ENCODE measurements at regions not wholly inside any gene's neighbourhood (a gene's known extent, or its start where the extent isn't known, plus 50 kb on each side); places are given as distances from the start of the nearest gene placed in this dataset.

DNA sequence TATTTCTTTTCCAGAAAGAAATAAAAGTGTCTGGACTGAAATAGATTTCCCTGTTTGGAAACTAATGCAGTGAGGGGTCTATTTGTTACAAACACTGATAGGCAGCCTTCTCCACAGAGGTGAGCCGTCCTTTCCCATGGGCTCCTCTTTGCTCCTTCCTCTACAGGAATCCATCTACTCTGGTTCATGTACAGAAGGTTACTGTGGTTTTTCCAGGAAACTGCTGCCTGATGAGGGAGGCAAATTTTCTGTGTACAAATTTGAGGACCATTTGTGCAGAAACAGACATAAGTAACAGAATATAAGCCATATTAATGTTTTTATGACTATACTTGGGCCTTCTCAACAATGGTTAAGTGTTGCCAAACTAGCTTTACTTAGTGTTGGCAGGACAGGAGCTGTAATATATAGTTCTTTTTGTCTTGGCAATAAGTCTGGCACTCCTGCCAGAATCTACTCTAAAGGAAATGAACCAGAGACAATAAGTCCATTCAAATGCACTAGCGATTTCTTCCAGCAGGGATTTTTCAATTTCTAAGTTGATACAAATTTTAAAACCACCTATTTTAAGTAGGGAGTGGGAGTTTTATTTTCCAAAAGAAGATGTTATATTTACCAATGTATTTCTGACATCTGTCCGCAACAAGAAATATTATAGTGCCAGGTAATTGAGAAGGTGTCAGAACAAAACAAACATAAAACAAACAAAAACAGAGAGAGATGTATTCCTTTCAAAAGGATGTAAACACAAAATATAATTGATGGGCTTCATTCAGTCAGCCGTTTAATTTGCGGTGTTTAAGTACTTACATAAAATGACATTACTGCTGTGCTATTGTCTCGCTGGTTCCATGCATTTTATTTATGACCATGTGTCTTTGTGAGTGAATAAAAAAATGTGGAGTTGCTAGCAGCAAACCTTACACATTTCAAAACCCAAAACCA lies 91.0 kb upstream of the NFE2L3 start:
- Mint-ChIP-seq H3K4me1 (ENCODE audit: low read depth) (peaks cover 5% of the 10 kb centered on the region), H3K36me3 (ENCODE audit: insufficient read depth) (no peaks in the 10 kb centered on the region), H3K27me3 (no peaks in the 10 kb centered on the region), H3K4me3 (ENCODE audit: low read depth) (no peak overlapping the region), H3K27ac (no peak overlapping the region), H3K9me3 (ENCODE audit: low read depth) (no peaks in the 10 kb centered on the region)
- TF ChIP-seq, protein P1, sequence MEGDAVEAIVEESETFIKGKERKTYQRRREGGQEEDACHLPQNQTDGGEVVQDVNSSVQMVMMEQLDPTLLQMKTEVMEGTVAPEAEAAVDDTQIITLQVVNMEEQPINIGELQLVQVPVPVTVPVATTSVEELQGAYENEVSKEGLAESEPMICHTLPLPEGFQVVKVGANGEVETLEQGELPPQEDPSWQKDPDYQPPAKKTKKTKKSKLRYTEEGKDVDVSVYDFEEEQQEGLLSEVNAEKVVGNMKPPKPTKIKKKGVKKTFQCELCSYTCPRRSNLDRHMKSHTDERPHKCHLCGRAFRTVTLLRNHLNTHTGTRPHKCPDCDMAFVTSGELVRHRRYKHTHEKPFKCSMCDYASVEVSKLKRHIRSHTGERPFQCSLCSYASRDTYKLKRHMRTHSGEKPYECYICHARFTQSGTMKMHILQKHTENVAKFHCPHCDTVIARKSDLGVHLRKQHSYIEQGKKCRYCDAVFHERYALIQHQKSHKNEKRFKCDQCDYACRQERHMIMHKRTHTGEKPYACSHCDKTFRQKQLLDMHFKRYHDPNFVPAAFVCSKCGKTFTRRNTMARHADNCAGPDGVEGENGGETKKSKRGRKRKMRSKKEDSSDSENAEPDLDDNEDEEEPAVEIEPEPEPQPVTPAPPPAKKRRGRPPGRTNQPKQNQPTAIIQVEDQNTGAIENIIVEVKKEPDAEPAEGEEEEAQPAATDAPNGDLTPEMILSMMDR (IDR thresholded peaks at IDR 0.05; ENCODE audit: unreplicated experiment): no peak
- no peak for DNase-seq (ENCODE audit: low spot score, unreplicated experiment)

- TF ChIP-seq, protein P1 (IDR thresholded peaks at IDR 0.05; ENCODE audit: unreplicated experiment): peak; percentile 82
- Mint-ChIP-seq H3K36me3 (ENCODE audit: insufficient read depth) (no peaks in the 10 kb centered on the region), H3K4me3 (ENCODE audit: low read depth) (no peak overlapping the region), H3K27ac (peak overlapping the region; percentile 53), H3K9me3 (ENCODE audit: low read depth) (no peaks in the 10 kb centered on the region), H3K4me1 (ENCODE audit: low read depth) (peaks cover 5% of the 10 kb centered on the region), H3K27me3 (no peaks in the 10 kb centered on the region)
- peak; percentile 49 for DNase-seq (ENCODE audit: low spot score, unreplicated experiment)
Measured at GRCh38 chr7:26061678-26062603, 90.1 kb upstream of the NFE2L3 start.

DNA sequence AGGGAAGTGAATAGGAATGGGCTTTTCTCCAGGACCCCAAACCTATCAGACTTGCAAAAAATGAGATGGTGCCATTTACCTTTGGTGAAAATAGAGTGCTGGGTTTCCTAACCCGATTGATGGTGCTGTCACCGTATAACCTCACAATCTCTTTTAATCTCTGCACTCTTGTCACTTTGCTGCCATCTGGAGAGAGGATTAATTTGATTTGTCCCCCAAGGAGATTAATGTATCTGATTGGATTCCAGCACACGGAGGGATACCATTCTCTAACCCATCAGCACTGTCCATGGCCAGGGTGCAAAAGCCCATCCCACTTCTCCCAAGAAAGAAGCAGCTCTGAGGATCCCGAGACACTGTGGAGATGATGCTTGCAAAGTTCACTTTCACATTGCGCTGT lies 86.3 kb upstream of the NFE2L3 start:
- no peaks in the 10 kb centered on the region for H3K36me3 Mint-ChIP-seq (ENCODE audit: insufficient read depth)
- H3K27me3 Mint-ChIP-seq: no peaks in the 10 kb centered on the region
- DNase-seq (ENCODE audit: low spot score, unreplicated experiment): no peak
- H3K9me3 Mint-ChIP-seq (ENCODE audit: low read depth): no peaks in the 10 kb centered on the region
- H3K27ac Mint-ChIP-seq: no peak overlapping the region
- H3K4me3 Mint-ChIP-seq (ENCODE audit: low read depth): no peak overlapping the region
- TF ChIP-seq, protein P1 (IDR thresholded peaks at IDR 0.05; ENCODE audit: unreplicated experiment): no peak
- peaks cover 5% of the 10 kb centered on the region for H3K4me1 Mint-ChIP-seq (ENCODE audit: low read depth)

DNA sequence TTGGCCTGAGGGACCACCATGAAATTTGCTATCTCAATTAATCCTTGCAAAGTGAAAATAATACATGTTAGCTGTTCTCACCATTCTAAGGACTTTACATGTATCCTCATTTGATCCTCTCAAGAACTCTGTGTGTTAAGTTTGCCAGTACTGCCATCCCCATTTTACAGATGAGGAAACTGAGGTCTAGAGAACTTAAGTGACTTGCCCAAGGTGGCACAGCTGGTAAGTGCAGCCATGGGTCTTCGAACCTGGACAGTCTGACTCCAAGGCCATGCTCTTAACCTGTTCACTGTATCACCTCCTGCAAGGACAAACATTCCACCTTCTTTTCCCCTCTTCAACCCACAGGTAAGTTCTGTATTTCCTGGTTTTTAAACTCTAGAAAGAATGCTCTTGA lies 85.3 kb upstream of the NFE2L3 start:
- H3K9me3 Mint-ChIP-seq (ENCODE audit: low read depth): no peaks in the 10 kb centered on the region
- no peaks in the 10 kb centered on the region for H3K4me1 Mint-ChIP-seq (ENCODE audit: low read depth)
- DNase-seq (ENCODE audit: low spot score, unreplicated experiment): no peak
- H3K4me3 Mint-ChIP-seq (ENCODE audit: low read depth): no peak overlapping the region
- no peak overlapping the region for H3K27ac Mint-ChIP-seq
- TF ChIP-seq, protein P1 (IDR thresholded peaks at IDR 0.05; ENCODE audit: unreplicated experiment): no peak
- H3K27me3 Mint-ChIP-seq: no peaks in the 10 kb centered on the region
- H3K36me3 Mint-ChIP-seq (ENCODE audit: insufficient read depth): no peaks in the 10 kb centered on the region

DNA sequence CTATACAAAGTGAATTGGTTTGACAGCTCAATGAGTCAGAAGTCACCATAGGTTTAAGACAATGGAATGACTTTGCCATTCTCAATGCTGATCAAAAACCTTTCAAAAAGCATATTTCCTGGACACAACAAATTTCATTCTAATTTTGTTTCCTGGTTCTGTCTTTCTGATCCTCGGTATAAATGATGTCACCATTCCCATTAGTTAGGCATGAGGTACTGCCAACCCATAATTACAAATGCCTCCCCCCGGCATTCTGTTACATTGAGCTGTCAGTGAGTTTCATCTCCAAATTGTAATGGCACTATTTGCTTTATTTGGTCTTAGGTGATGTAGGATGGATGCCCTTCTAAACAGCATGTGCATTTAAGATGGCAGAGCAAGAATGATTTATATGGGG lies 81.7 kb upstream of the NFE2L3 start:
- Mint-ChIP-seq H3K36me3 (ENCODE audit: insufficient read depth) (no peaks in the 10 kb centered on the region), H3K4me1 (ENCODE audit: low read depth) (peaks cover 9% of the 10 kb centered on the region), H3K4me3 (ENCODE audit: low read depth) (no peak overlapping the region), H3K27ac (no peak overlapping the region), H3K27me3 (no peaks in the 10 kb centered on the region), H3K9me3 (ENCODE audit: low read depth) (no peaks in the 10 kb centered on the region)
- DNase-seq (ENCODE audit: low spot score, unreplicated experiment): no peak
- TF ChIP-seq, protein P1 (IDR thresholded peaks at IDR 0.05; ENCODE audit: unreplicated experiment): no peak

All from progenitor cell of endocrine pancreas (in vitro differentiated cells).